OCI-LY7 (cell line): ENCODE measurements at regions not wholly inside any gene's neighbourhood (a gene's known extent, or its start where the extent isn't known, plus 50 kb on each side); places are given as distances from the start of the nearest gene placed in this dataset.

ENCODE experiments used
- EZH2phosphoT487 ChIP-seq: fragments of 200-600 bp; sonication (generic); IDR thresholded peaks from 2 replicates; pipeline ENCODE4 v1.6.1; 2018; ENCODE audit warnings: low read depth, borderline replicate concordance, mild to moderate bottlenecking, mixed run types, antibody characterized with exemption, low read length, moderate library complexity, mixed read lengths
- TF ChIP-seq, protein P1 (sequence below): fragments of 200-600 bp; sonication (generic); conservative IDR thresholded peaks from 2 replicates; pipeline ENCODE4 v1.5.1; 2014; ENCODE audit warnings: mild to moderate bottlenecking, antibody characterized with exemption, low read length, moderate library complexity, mixed read lengths

- TF ChIP-seq, protein P1, sequence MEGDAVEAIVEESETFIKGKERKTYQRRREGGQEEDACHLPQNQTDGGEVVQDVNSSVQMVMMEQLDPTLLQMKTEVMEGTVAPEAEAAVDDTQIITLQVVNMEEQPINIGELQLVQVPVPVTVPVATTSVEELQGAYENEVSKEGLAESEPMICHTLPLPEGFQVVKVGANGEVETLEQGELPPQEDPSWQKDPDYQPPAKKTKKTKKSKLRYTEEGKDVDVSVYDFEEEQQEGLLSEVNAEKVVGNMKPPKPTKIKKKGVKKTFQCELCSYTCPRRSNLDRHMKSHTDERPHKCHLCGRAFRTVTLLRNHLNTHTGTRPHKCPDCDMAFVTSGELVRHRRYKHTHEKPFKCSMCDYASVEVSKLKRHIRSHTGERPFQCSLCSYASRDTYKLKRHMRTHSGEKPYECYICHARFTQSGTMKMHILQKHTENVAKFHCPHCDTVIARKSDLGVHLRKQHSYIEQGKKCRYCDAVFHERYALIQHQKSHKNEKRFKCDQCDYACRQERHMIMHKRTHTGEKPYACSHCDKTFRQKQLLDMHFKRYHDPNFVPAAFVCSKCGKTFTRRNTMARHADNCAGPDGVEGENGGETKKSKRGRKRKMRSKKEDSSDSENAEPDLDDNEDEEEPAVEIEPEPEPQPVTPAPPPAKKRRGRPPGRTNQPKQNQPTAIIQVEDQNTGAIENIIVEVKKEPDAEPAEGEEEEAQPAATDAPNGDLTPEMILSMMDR = no peak
- no peak for TF ChIP-seq EZH2phosphoT487
Measured at GRCh38 chr5:39801306-39801705, 376.5 kb upstream of the DAB2 start.
